Suprapubic skin (tissue), 4 donors: ENCODE measurements at regions not wholly inside any gene's neighbourhood (a gene's known extent, or its start where the extent isn't known, plus 50 kb on each side); places are given as distances from the start of the nearest gene placed in this dataset.

Experiments used
- EP300 ChIP-seq: sonication (generic); formaldehyde crosslinking; IDR thresholded peaks from one replicate; pipeline ENCODE4 v1.6.1; 2017; ENCODE audit warnings: antibody characterized with exemption
- POLR2A ChIP-seq, 2 donors: fragments of 450-650 bp; IDR thresholded peaks; one replicate each; pipeline ENCODE4 v1.6.1; 2017; ENCODE audit warnings: antibody characterized with exemption in 2 of 2, mild to moderate bottlenecking in 2 of 2, moderate library complexity in 2 of 2
- POLR2AphosphoS5 ChIP-seq, 3 donors: sonication (generic); formaldehyde crosslinking; IDR thresholded peaks; one replicate each; pipeline ENCODE4 v1.6.1; 2017; ENCODE audit warnings: antibody characterized with exemption in 3 of 3
- TF ChIP-seq, protein P1 (sequence below), 2 donors: fragments of 200-600 bp in 1 of 2; fragments of 450-650 bp in 1 of 2; sonication (generic) in 1 of 2; IDR thresholded peaks; one replicate each; pipeline ENCODE4 v1.5.1; 2016 to 2019; ENCODE audit warnings: antibody characterized with exemption in 2 of 2, mild to moderate bottlenecking in 1 of 2, moderate library complexity in 1 of 2

DNA sequence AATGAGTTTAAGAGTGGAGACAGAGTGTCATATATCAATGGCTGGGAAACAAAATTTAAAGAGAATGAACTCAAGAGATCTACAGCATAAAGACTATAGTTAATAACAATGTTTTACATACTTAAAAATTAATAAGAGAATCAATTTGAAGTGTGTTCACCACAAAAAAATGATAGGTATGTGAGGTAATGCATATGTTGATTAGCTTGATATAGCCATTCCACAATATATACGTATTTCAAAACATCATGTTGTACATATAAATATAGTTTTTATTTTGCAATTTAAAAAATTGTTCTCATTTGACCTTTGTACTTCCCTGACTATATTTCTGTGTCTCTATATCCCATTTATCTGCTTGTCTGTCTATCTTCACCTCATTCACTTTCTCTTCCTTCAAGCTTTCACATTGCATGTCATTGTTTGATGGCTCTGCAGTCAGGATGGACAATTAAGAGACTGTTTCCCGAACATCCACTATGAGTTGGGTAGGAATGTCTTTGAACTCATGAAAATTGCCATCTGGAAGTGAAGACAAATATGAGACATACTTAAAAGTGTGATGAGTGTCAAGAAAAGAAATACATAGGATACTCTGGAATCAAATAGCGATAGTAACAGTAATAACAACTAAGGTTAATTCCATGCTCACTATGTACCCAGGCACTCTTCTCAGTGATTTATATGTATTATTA lies 359.9 kb upstream of the ACTBL2 start:
- TF ChIP-seq, protein P1, sequence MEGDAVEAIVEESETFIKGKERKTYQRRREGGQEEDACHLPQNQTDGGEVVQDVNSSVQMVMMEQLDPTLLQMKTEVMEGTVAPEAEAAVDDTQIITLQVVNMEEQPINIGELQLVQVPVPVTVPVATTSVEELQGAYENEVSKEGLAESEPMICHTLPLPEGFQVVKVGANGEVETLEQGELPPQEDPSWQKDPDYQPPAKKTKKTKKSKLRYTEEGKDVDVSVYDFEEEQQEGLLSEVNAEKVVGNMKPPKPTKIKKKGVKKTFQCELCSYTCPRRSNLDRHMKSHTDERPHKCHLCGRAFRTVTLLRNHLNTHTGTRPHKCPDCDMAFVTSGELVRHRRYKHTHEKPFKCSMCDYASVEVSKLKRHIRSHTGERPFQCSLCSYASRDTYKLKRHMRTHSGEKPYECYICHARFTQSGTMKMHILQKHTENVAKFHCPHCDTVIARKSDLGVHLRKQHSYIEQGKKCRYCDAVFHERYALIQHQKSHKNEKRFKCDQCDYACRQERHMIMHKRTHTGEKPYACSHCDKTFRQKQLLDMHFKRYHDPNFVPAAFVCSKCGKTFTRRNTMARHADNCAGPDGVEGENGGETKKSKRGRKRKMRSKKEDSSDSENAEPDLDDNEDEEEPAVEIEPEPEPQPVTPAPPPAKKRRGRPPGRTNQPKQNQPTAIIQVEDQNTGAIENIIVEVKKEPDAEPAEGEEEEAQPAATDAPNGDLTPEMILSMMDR (IDR thresholded peaks at IDR 0.05): no peak
- TF ChIP-seq POLR2AphosphoS5 (IDR thresholded peaks at IDR 0.05) (no peak), POLR2A (IDR thresholded peaks at IDR 0.05) (no peak), EP300 (no peak)
